GM18511 (cell line): ENCODE measurements at regions not wholly inside any gene's neighbourhood (a gene's known extent, or its start where the extent isn't known, plus 50 kb on each side); places are given as distances from the start of the nearest gene placed in this dataset.

Source experiments
- ATAC-seq: cut with Tn5 transposase; IDR thresholded peaks from one replicate; pipeline ENCODE4 v1.9.1; 2021; ENCODE audit warnings: mild to moderate bottlenecking, moderate library complexity; ENCODE audit not compliant: unreplicated experiment

DNA sequence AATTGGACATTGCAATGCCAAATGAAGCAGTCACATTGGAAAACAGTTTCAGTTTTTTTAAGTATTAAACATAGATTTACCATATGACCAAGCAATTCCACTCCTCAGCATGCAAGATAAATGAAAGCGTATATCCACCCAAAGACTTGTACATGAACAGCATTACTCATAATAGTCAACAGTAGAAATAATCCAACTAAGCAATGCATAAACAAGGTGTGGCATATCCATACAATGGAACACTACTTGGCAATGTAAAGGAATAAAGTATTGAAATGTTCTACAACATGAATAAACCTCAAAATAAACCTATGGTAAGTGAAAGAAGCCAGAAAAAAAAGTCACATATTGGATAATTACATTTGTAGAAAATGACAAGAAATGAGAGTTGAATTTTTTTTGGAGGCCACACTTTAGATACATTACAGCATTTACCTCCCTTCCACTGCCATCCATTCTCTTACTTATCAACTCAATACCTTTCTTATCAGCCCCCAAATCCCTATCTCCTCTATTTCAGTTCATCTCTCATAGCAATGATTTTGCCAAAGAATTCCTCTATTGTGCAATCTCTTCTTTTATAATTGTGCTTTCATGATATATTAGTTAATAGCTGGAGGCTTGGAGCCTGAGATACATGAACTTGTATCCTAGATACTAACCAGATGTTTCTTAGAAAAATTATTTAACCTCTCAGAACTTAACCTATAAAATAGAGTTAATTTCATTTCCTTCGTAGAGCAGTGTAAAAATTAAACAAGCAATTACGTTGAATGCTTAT, 414.2 kb upstream of the C1orf87 start:
- ATAC-seq = no peak

GRCh38 chr1:60483509-60483908, 409.9 kb upstream of the C1orf87 start:
- no peak for ATAC-seq

GRCh38 chr1:60470246-60470645, 396.7 kb upstream of the C1orf87 start:
- no peak for ATAC-seq

DNA sequence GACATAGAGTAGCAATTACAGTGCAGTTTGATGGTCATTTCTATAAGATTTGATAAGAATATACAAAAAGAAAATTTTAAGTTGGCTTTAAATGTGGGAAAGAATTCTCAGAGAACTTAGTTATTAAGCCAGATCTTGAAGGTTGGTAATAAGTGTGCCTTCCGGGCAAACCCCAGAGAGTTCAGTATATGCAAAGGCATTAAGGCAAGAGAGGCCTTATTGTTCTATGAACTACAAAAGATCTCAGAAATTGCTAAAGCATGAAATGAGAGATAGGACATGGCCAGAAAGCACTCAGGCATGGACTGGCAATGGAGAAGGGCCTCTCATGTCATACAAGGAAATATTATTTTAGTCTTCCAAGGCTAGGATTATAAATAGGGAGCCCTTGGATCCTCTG, 390.2 kb upstream of the C1orf87 start:
- no peak for ATAC-seq

GRCh38 chr1:60463146-60463545, 389.6 kb upstream of the C1orf87 start:
- ATAC-seq = no peak

GRCh38 chr1:60461925-60462595, 388.5 kb upstream of the C1orf87 start:
- ATAC-seq = no peak

- ATAC-seq = no peak
These were observed 384.5 kb upstream of the C1orf87 start for GRCh38 chr1:60458111-60458510.

- ATAC-seq = no peak
These were observed 376.3 kb upstream of the C1orf87 start for GRCh38 chr1:60449876-60450275.

- no peak for ATAC-seq
These were observed 375.3 kb upstream of the C1orf87 start for GRCh38 chr1:60448850-60449249.

- ATAC-seq = no peak
These were observed 371.1 kb upstream of the C1orf87 start for GRCh38 chr1:60444680-60445079.

DNA sequence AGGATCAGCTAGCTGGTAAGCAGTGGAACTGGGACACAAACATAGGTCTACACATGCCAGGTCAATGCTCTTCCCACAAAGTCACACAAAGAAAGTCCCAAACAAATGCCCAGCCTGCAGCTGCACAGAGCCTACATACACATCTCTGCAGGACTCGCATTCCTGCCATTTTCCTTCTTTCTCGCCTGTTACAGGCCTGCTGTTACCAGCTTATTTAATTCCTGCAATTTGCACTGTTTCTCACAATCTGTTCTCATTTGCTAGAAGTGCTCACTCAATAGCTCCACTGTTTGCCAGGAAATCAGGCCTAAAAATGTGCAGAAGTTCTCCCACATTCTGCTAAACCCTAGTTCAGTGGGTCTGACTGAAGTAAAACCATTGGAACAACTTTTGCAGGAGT, 362.6 kb upstream of the C1orf87 start:
- no peak for ATAC-seq

- no peak for ATAC-seq
These were observed 358.0 kb upstream of the C1orf87 start for GRCh38 chr1:60431593-60431992.

GRCh38 chr1:60430375-60430774, 356.8 kb upstream of the C1orf87 start:
- ATAC-seq = no peak

DNA sequence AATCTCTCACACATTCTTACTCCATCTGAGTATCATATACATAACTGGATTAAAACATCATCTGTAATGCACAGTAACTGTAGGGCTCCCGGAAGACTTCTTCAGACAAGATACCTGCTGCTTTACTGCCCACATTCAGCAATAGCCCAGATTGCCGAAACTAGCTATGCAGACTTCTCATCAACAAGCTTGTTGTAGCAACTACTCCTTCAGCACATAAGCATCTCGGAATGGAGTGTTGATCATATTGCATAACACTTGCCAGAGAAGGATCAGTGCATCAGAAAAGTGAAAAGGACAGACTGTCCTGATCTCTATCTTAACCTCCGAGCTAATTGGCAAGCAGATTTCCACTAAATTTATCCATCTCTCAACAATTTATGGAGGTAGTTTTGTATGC, 354.6 kb upstream of the C1orf87 start:
- no peak for ATAC-seq

DNA sequence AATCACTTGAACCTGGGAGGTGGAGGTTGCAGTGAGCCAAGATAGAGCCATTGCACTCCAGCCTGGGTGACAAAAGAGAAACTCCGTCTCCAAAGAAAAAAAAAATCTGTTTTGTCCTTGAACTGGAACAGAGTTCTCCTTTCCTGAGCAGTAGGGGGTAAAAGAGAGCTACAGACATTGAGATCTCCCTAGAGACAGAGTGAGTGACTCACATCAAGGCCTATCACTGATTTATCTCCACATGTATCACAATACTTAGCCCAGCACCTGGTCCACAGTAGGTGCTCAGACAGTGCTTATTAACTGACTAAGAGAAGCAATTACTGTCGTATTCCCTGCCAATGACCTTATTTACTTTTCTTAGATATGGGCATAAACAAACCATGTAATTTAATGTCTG, 354.1 kb upstream of the C1orf87 start:
- ATAC-seq = no peak

- ATAC-seq = no peak
These were observed 353.6 kb upstream of the C1orf87 start for GRCh38 chr1:60427194-60427593.

DNA sequence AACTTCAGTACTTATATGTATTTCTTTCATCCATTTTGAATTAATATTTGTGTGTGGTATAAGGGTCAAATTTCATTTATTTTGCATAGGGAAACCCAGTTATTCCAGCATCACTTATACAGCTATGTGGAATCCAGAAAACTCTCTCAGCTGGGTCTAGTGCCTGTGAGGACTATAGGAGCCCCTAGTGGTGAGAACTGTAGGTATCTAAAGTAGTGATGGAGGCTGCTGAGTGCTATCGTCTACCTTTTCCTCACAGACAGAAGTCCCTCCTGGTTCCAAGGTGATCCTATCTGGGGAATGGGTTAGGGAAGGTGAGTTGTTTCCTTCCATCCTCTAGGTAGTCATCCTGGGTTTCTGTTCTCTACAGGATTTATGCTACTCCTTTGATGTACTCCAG, 352.0 kb upstream of the C1orf87 start:
- ATAC-seq = peak; percentile 72

GRCh38 chr1:60423146-60423780, 349.7 kb upstream of the C1orf87 start:
- ATAC-seq = no peak

DNA sequence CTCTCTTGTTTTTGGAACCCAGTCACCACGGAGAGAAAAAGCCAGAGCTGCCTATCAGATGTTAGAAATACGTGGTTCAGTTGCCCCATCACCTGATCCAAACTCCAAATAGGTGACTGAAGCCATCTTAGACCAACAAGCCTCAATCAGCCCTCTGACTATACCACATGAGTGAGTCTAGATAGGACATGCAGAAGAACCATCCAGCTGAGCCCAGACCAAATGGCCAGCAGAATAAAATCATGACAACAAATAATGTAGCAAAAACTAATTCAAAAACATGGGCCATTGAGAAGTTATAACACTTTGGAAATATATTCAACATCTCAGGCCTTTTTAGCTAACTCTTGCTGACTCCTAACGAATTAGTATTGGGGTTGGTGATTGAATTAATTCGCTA, 348.4 kb upstream of the C1orf87 start:
- ATAC-seq = no peak

GRCh38 chr1:60419023-60419422, 345.5 kb upstream of the C1orf87 start:
- ATAC-seq = no peak

DNA sequence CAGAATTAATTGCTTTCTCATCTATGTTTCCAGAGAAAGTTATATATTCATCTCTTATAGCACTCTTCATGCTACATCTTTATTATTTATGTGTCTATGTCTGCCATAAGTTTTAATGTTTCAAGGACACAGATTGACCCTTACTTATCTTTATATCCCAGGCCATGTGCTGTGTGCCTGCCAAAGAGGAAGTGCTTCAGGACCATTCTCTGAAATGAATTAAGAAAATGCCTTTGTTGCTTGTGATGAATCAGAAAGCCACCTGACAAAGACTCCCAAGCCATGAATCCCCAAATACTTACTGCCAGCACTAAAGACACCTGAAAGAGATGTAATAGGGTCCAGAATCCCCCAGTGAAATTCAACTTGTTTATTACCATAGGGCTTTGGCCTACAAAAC, 342.1 kb upstream of the C1orf87 start:
- ATAC-seq = no peak

GRCh38 chr1:60413091-60413490, 339.5 kb upstream of the C1orf87 start:
- ATAC-seq = no peak
